ENCODE measurements at regions not wholly inside any gene's neighbourhood (a gene's known extent, or its start where the extent isn't known, plus 50 kb on each side); places are given as distances from the start of the nearest gene placed in this dataset.
A peak's percentile ranks its signal among the peaks of the same experiment; 100 is the strongest.

GRCh38 chr22:25488244-25489020, 76.0 kb upstream of the GRK3 start:
- ChIA-PET CTCF (ENCODE audit: low intra/inter-chr PET ratio, low total read pairs) (no interaction called here), POLR2A (no interaction called here)
- Histone ChIP-seq H3K9ac (ENCODE audit: insufficient read depth, low read depth, low read length) (no peak overlapping the region), H3K4me1 (ENCODE audit: insufficient read depth, low read length) (peaks cover 29% of the 10 kb centered on the region), H3K79me2 (ENCODE audit: insufficient read depth, low read length) (no peaks in the 10 kb centered on the region), H4K20me1 (ENCODE audit: insufficient read depth, low read length) (no peaks in the 10 kb centered on the region), H3K27me3 (ENCODE audit: control insufficient read depth in 1 of 2, insufficient read depth in 2 of 2, low read length in 2 of 2) (no peaks in the 10 kb centered on the region), H3K36me3 (replicated peaks in 1 of 2; ENCODE audit: control insufficient read depth in 1 of 2, insufficient read depth in 2 of 2, low read length in 2 of 2) (peaks cover 0 to 2% of the 10 kb centered on the region in 2 experiments; a peak in 4 of 5 replicates), H3K4me3 (replicated peaks in 1 of 3; ENCODE audit: insufficient read depth in 1 of 3, low read depth in 2 of 3, low read length in 3 of 3) (no peak overlapping the region), H3K27ac (ENCODE audit: extremely low read length, insufficient read depth, low read length) (no peak overlapping the region), H3K9me3 (ENCODE audit: low read length) (no peaks in the 10 kb centered on the region), H3K4me2 (ENCODE audit: low read depth, low read length) (no peak overlapping the region), H2AFZ (ENCODE audit: low read length) (no peak overlapping the region)
- no peak for FAIRE-seq
- peak; percentile 52 for DNase-seq (ENCODE audit: low spot score)
- peak; percentile 50; the same call in 2 of the 3 replicates for ATAC-seq
- 25% methylated on average over 2 of the region's 3 CpGs for WGBS (ENCODE audit: low lambda C conversion rate)
- in situ Hi-C loops (cut with HindIII; ENCODE audit: extremely low pct_ligation_motif_present, low pct_unique_long_range_greater_than_20kb): no loop called here
- intact Hi-C loops (cut with micrococcal nuclease; ENCODE audit: unreplicated experiment): no loop called here
- BruUV-seq (replicated peaks): no TSS peak
- TF ChIP-seq PLSCR1 (CRISPR knock-in tag; IDR thresholded peaks at IDR 0.05; ENCODE audit: borderline replicate concordance): no peak
- TF ChIP-seq NR2F6 (IDR thresholded peaks at IDR 0.05): no peak
- TF ChIP-seq NR2F6 (CRISPR knock-in tag; IDR thresholded peaks at IDR 0.05): peak; percentile 42; the same call in 1 of the 2 replicates
- 0 out of 2 replicates have a peak, but pooled peaks have one; percentile 26 for TF ChIP-seq FOSL2 (CRISPR knock-in tag; IDR thresholded peaks at IDR 0.05)
- peak; percentile 43; the same call in 1 of the 2 replicates for TF ChIP-seq SOX5 (CRISPR knock-in tag; IDR thresholded peaks at IDR 0.05; ENCODE audit: borderline replicate concordance)
- no peak for TF ChIP-seq MXD4 (CRISPR knock-in tag; IDR thresholded peaks at IDR 0.05)
- 0 out of 2 replicates have a peak, but pooled peaks have one; percentile 1 for TF ChIP-seq TARDBP (CRISPR knock-in tag; IDR thresholded peaks at IDR 0.05)
- no peak for TF ChIP-seq SAP130 (CRISPR knock-in tag; IDR thresholded peaks at IDR 0.05; ENCODE audit: low read depth)
- TF ChIP-seq SOX6 (IDR thresholded peaks at IDR 0.05): no peak
- peak; percentile 26; the same call in 1 of the 2 replicates for TF ChIP-seq SOX6 (CRISPR knock-in tag; IDR thresholded peaks at IDR 0.05)
- TF ChIP-seq SKI (IDR thresholded peaks at IDR 0.05; ENCODE audit: partially characterized antibody): no peak
- TF ChIP-seq SOX13 (IDR thresholded peaks at IDR 0.05): no peak
- TF ChIP-seq SOX13 (CRISPR knock-in tag; conservative IDR thresholded peaks at IDR 0.05 in 1 of 2, IDR thresholded peaks at IDR 0.05 in 1 of 2): peak in 1 of 2 experiments; percentile 76; a peak in 2 of 4 replicates
- no peak for TF ChIP-seq ZNF724P (CRISPR knock-in tag; IDR thresholded peaks at IDR 0.05; ENCODE audit: borderline replicate concordance)
- TF ChIP-seq SYNCRIP (IDR thresholded peaks at IDR 0.05; ENCODE audit: insufficient read depth, low read depth, low read length): no peak
- TF ChIP-seq GRHL1 (CRISPR knock-in tag; conservative IDR thresholded peaks at IDR 0.05): no peak
- no peak for TF ChIP-seq ZMYM2 (CRISPR knock-in tag; IDR thresholded peaks at IDR 0.05)
- TF ChIP-seq PAWR (CRISPR knock-in tag; IDR thresholded peaks at IDR 0.05; ENCODE audit: borderline replicate concordance): no peak
- no peak for TF ChIP-seq ZNF235 (CRISPR knock-in tag; IDR thresholded peaks at IDR 0.05; ENCODE audit: borderline replicate concordance)
- peak; percentile 41; the same call in 1 of the 2 replicates for TF ChIP-seq HMG20A (CRISPR knock-in tag; IDR thresholded peaks at IDR 0.05; ENCODE audit: borderline replicate concordance)
- TF ChIP-seq STAT6 (CRISPR knock-in tag; IDR thresholded peaks at IDR 0.05; ENCODE audit: borderline replicate concordance): no peak

All from HepG2 (cell line).